Endothelial cell of umbilical vein (primary cell): ENCODE measurements at regions not wholly inside any gene's neighbourhood (a gene's known extent, or its start where the extent isn't known, plus 50 kb on each side); places are given as distances from the start of the nearest gene placed in this dataset.

ENCODE experiments used
- BruUV-seq: library from RNA; stranded (reverse); fragments of 400-500 nt; replicated peaks from 2 replicates; lab custom pipeline; 2021; lab: Mats Ljungman, UMichigan
- CTCF ChIA-PET: fragments of 300-600, 350-600 bp; sonication (Branson Sonifier 250); formaldehyde crosslinking; loops from one replicate; lab custom pipeline; 2021; ENCODE audit warnings: antibody characterized with exemption, inconsistent platforms; lab: Charles Lee
- POLR2A ChIA-PET: fragments of 300-600, 350-600 bp; sonication (Branson Sonifier 250); formaldehyde crosslinking; loops from one replicate; lab custom pipeline; 2021; ENCODE audit warnings: antibody characterized with exemption, inconsistent platforms; lab: Charles Lee
- DNase-seq: peaks from one replicate; pipeline ENCODE4 v3.0.0-alpha.2; 2011; ENCODE audit warnings: low read depth, low spot score
- FAIRE-seq: peaks from 2 replicates; lab custom pipeline; 2011; peaks lifted over from hg19 to GRCh38; lab: Jason Lieb, UNC
- H2AFZ ChIP-seq: 2 replicates; pipeline ENCODE4 v1.6.0; 2012; ENCODE audit warnings: low read depth, low read length, control low read depth, inconsistent platforms
- H3K27ac ChIP-seq: 2 replicates; pipeline ENCODE4 v1.5.1; 2011; ENCODE audit warnings: low read depth, mild to moderate bottlenecking, control low read depth, low read length, moderate library complexity; ENCODE audit not compliant: insufficient read depth
- H3K27me3 ChIP-seq, 2 experiments: 2 replicates each; pipeline versions ENCODE4 v1.6.0 to v1.6.1; 2011; ENCODE audit warnings: low read length in 2 of 2, mixed read lengths in 1 of 2; ENCODE audit not compliant: control insufficient read depth in 2 of 2, insufficient read depth in 2 of 2
- H3K36me3 ChIP-seq, 2 experiments: 2 replicates in 1 of 2; 3 replicates in 1 of 2; pipeline ENCODE4 v1.5.1; 2011; ENCODE audit warnings: low read length in 2 of 2, mild to moderate bottlenecking in 1 of 2, moderate library complexity in 1 of 2; ENCODE audit not compliant: control insufficient read depth in 2 of 2, insufficient read depth in 2 of 2; ENCODE audit errors: extremely low read depth in 1 of 2
- H3K4me1 ChIP-seq: 3 replicates; pipeline ENCODE4 v1.5.1; 2011; ENCODE audit warnings: mild to moderate bottlenecking, low read length; ENCODE audit not compliant: control insufficient read depth, insufficient read depth; ENCODE audit errors: extremely low read depth
- H3K4me2 ChIP-seq: 2 replicates; pipeline ENCODE4 v1.6.1; 2011; ENCODE audit warnings: low read length, control low read depth, mixed read lengths; ENCODE audit not compliant: insufficient read depth
- H3K4me3 ChIP-seq, 3 experiments: fragments of 200-600 bp in 1 of 3; sonication (generic), shearing (Covaris generic) in 1 of 3; replicated peaks in 1 of 3; 2 replicates each; pipeline ENCODE4 v1.5.1; 2011 to 2016; ENCODE audit warnings: control low read depth in 3 of 3, low read length in 3 of 3, mild to moderate bottlenecking in 2 of 3, inconsistent platforms in 1 of 3, low read depth in 1 of 3, moderate library complexity in 1 of 3; ENCODE audit not compliant: insufficient read depth in 1 of 3
- H3K79me2 ChIP-seq: 2 replicates; pipeline ENCODE4 v1.6.0; 2012; ENCODE audit warnings: low read length, inconsistent platforms; ENCODE audit not compliant: control insufficient read depth, insufficient read depth
- H3K9ac ChIP-seq: replicated peaks from 2 replicates; pipeline ENCODE3; 2011; ENCODE audit warnings: low read length, control low read depth; ENCODE audit not compliant: insufficient read depth; ENCODE audit errors: extremely low read depth
- H3K9me1 ChIP-seq: replicated peaks from 3 replicates; pipeline ENCODE4 v1.6.0; 2011; ENCODE audit warnings: mild to moderate bottlenecking, low read length; ENCODE audit not compliant: control insufficient read depth, insufficient read depth; ENCODE audit errors: extremely low read depth
- H3K9me3 ChIP-seq: replicated peaks from 2 replicates; pipeline ENCODE4 v1.5.1; 2012; ENCODE audit warnings: low read length, inconsistent platforms; ENCODE audit not compliant: control insufficient read depth, insufficient read depth
- H4K20me1 ChIP-seq: replicated peaks from 2 replicates; pipeline ENCODE3; 2011; ENCODE audit warnings: mild to moderate bottlenecking, low read length; ENCODE audit not compliant: control insufficient read depth, insufficient read depth; ENCODE audit errors: extremely low read depth
- EZH2 ChIP-seq: IDR thresholded peaks from 2 replicates; pipeline ENCODE4 v1.6.1; 2012; ENCODE audit warnings: borderline replicate concordance, low read depth, mild to moderate bottlenecking, moderate library complexity, low read length, inconsistent platforms; ENCODE audit not compliant: severe bottlenecking
- FOS ChIP-seq: IDR thresholded peaks from 2 replicates; pipeline ENCODE4 v1.6.1; 2011; ENCODE audit warnings: mild to moderate bottlenecking, low read length, moderate library complexity, borderline replicate concordance; ENCODE audit not compliant: insufficient read depth
- MAX ChIP-seq: IDR thresholded peaks from 2 replicates; pipeline ENCODE4 v1.6.1; 2011; ENCODE audit not compliant: insufficient read depth, insufficient read length
- POLR2AphosphoS5 ChIP-seq: IDR thresholded peaks from 2 replicates; pipeline ENCODE4 v1.6.1; 2012; ENCODE audit warnings: low read depth, mild to moderate bottlenecking, control low read depth, low read length, moderate library complexity; ENCODE audit not compliant: insufficient read depth
- dilution Hi-C: fragments of 300-500 bp; cut with MboI; formaldehyde crosslinking; loops from one replicate; pipeline ENCODE4 v1.15.0; 2019; ENCODE audit warnings: low sequenced_read_pairs; ENCODE audit not compliant: extremely low pct_ligation_motif_present
- intact Hi-C: fragments of 100-400 bp; cut with micrococcal nuclease; formaldehyde crosslinking; loops from one replicate; pipeline ENCODE4 v1.10.0; 2022

- dilution Hi-C loops, result no loop called here
- TF ChIP-seq EZH2 (no peak), FOS (no peak), POLR2AphosphoS5 (no peak), MAX (no peak)
- Histone ChIP-seq H3K36me3 (no peaks in the 10 kb centered on the region), H3K27ac (no peak overlapping the region), H3K79me2 (no peaks in the 10 kb centered on the region), H3K4me2 (no peak overlapping the region), H3K9me1 (no peaks in the 10 kb centered on the region), H3K4me1 (no peaks in the 10 kb centered on the region), H3K9ac (no peak overlapping the region), H2AFZ (no peak overlapping the region), H3K9me3 (no peaks in the 10 kb centered on the region), H3K27me3 (no peaks in the 10 kb centered on the region), H4K20me1 (no peaks in the 10 kb centered on the region), H3K4me3 (no peak overlapping the region)
- intact Hi-C loops, result no loop called here
- DNase-seq, result no peak
- CTCF ChIA-PET, result no interaction called here
- POLR2A ChIA-PET, result no interaction called here
- FAIRE-seq, result no peak
- BruUV-seq, result no TSS peak
These were observed 78.9 kb upstream of the SNX9 start for GRCh38 chr6:157744102-157744601.

- FAIRE-seq, result no peak
- POLR2A ChIA-PET, result no interaction called here
- H3K9me3 ChIP-seq, result no peaks in the 10 kb centered on the region
- H3K27me3 ChIP-seq, result no peaks in the 10 kb centered on the region
- no peak for DNase-seq
- H3K4me2 ChIP-seq, result no peak overlapping the region
- no peaks in the 10 kb centered on the region for H3K36me3 ChIP-seq
- H3K4me1 ChIP-seq, result no peaks in the 10 kb centered on the region
- CTCF ChIA-PET, result interaction anchor here (1.3 to 1.7 kb wide), 2 partner anchors 10 to 127 kb away, joined by 3 to 5 read pairs; no protein-coding TSS in a partner anchor
- TF ChIP-seq POLR2AphosphoS5, result no peak
- H3K79me2 ChIP-seq, result no peaks in the 10 kb centered on the region
- no peaks in the 10 kb centered on the region for H3K9me1 ChIP-seq
- no peaks in the 10 kb centered on the region for H4K20me1 ChIP-seq
- intact Hi-C loops (no loop called here), dilution Hi-C loops (no loop called here)
- no peak overlapping the region for H3K9ac ChIP-seq
- H2AFZ ChIP-seq, result no peak overlapping the region
- H3K4me3 ChIP-seq, result no peak overlapping the region
- BruUV-seq, result no TSS peak
- no peak overlapping the region for H3K27ac ChIP-seq
These were observed 76.1 kb upstream of the SNX9 start for GRCh38 chr6:157746897-157747296.
